ENCODE measurements at regions not wholly inside any gene's neighbourhood (a gene's known extent, or its start where the extent isn't known, plus 50 kb on each side); places are given as distances from the start of the nearest gene placed in this dataset.

- WGBS (ENCODE audit: missing lambda C conversion rate): 63% methylated on average over 12 of the region's 17 CpGs
- ChIA-PET CTCF (no interaction called here), POLR2A (no interaction called here)
- Histone ChIP-seq H3K4me1 (no peaks in the 10 kb centered on the region), H3K4me3 (no peak overlapping the region), H3K4me2 (no peak overlapping the region), H3K9me3 (no peaks in the 10 kb centered on the region), H3K27ac (no peak overlapping the region)
- FAIRE-seq (no peak), ATAC-seq (no peak), DNase-seq (ENCODE audit: low read depth in 1 of 2, low spot score in 1 of 2) (no peak)
- TF ChIP-seq TP53 (CRISPR knock-in tag; IDR thresholded peaks at IDR 0.05) (no peak), ZC3H11A (IDR thresholded peaks at IDR 0.05) (no peak), ATOH8 (CRISPR knock-in tag; IDR thresholded peaks at IDR 0.05; ENCODE audit: low read depth) (no peak), CHD2 (IDR thresholded peaks at IDR 0.05; ENCODE audit: low read length, partially characterized antibody) (no peak), HMGXB4 (CRISPR knock-in tag; IDR thresholded peaks at IDR 0.05; ENCODE audit: borderline replicate concordance) (no peak), EHMT2 (IDR thresholded peaks at IDR 0.05; ENCODE audit: low read depth) (no peak), TFCP2L1 (CRISPR knock-in tag; IDR thresholded peaks at IDR 0.05) (no peak), JUN (IDR thresholded peaks at IDR 0.05) (no peak), MYC (IDR thresholded peaks at IDR 0.05; ENCODE audit: borderline replicate concordance, low read length) (no peak), HOXB13 (CRISPR knock-in tag; IDR thresholded peaks at IDR 0.05; ENCODE audit: low read depth) (no peak), SMC3 (IDR thresholded peaks at IDR 0.05) (no peak), SREBF2 (IDR thresholded peaks at IDR 0.05) (no peak), RCOR1 (IDR thresholded peaks at IDR 0.05; ENCODE audit: low read depth, low read length) (no peak), PBX3 (IDR thresholded peaks at IDR 0.05) (no peak)
- TF ChIP-seq, protein P1, sequence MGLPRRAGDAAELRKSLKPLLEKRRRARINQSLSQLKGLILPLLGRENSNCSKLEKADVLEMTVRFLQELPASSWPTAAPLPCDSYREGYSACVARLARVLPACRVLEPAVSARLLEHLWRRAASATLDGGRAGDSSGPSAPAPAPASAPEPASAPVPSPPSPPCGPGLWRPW (IDR thresholded peaks at IDR 0.05): no peak
- TF ChIP-seq, protein P2, sequence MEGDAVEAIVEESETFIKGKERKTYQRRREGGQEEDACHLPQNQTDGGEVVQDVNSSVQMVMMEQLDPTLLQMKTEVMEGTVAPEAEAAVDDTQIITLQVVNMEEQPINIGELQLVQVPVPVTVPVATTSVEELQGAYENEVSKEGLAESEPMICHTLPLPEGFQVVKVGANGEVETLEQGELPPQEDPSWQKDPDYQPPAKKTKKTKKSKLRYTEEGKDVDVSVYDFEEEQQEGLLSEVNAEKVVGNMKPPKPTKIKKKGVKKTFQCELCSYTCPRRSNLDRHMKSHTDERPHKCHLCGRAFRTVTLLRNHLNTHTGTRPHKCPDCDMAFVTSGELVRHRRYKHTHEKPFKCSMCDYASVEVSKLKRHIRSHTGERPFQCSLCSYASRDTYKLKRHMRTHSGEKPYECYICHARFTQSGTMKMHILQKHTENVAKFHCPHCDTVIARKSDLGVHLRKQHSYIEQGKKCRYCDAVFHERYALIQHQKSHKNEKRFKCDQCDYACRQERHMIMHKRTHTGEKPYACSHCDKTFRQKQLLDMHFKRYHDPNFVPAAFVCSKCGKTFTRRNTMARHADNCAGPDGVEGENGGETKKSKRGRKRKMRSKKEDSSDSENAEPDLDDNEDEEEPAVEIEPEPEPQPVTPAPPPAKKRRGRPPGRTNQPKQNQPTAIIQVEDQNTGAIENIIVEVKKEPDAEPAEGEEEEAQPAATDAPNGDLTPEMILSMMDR (IDR thresholded peaks at IDR 0.05): no peak
Measured at GRCh38 chrX:7546551-7547080, 296.4 kb upstream of the VCX start.

GRCh38 chrX:7545564-7545963 lies 297.4 kb upstream of the VCX start:
- FAIRE-seq (no peak), DNase-seq (ENCODE audit: low read depth in 1 of 2, low spot score in 1 of 2) (no peak), ATAC-seq (no peak)
- ChIA-PET POLR2A (no interaction called here), CTCF (no interaction called here)
- Histone ChIP-seq H3K27ac (no peak overlapping the region), H3K4me1 (no peaks in the 10 kb centered on the region), H3K9me3 (no peaks in the 10 kb centered on the region), H3K4me3 (no peak overlapping the region), H3K4me2 (no peak overlapping the region)
- 8% methylated on average over 1 of the region's 1 CpG for WGBS (ENCODE audit: missing lambda C conversion rate)
- TF ChIP-seq ZC3H11A (IDR thresholded peaks at IDR 0.05) (no peak), TFCP2L1 (CRISPR knock-in tag; IDR thresholded peaks at IDR 0.05) (no peak), CBX2 (IDR thresholded peaks at IDR 0.05; ENCODE audit: borderline replicate concordance, low read depth) (no peak), RARB (CRISPR knock-in tag; IDR thresholded peaks at IDR 0.05) (no peak), TP53 (CRISPR knock-in tag; IDR thresholded peaks at IDR 0.05) (no peak), SREBF2 (IDR thresholded peaks at IDR 0.05) (no peak), POLR2AphosphoS2 (conservative IDR thresholded peaks at IDR 0.05; ENCODE audit: low read length) (no peak), HEYL (CRISPR knock-in tag; IDR thresholded peaks at IDR 0.05) (no peak), KDM5A (IDR thresholded peaks at IDR 0.05) (no peak), HOXB5 (CRISPR knock-in tag; IDR thresholded peaks at IDR 0.05) (no peak), ZSCAN20 (CRISPR knock-in tag; IDR thresholded peaks at IDR 0.05) (no peak), NPAS2 (CRISPR knock-in tag; IDR thresholded peaks at IDR 0.05; ENCODE audit: borderline replicate concordance) (no peak)
- TF ChIP-seq, protein P3, sequence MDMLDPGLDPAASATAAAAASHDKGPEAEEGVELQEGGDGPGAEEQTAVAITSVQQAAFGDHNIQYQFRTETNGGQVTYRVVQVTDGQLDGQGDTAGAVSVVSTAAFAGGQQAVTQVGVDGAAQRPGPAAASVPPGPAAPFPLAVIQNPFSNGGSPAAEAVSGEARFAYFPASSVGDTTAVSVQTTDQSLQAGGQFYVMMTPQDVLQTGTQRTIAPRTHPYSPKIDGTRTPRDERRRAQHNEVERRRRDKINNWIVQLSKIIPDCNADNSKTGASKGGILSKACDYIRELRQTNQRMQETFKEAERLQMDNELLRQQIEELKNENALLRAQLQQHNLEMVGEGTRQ (IDR thresholded peaks at IDR 0.05): no peak
- TF ChIP-seq, protein P4, sequence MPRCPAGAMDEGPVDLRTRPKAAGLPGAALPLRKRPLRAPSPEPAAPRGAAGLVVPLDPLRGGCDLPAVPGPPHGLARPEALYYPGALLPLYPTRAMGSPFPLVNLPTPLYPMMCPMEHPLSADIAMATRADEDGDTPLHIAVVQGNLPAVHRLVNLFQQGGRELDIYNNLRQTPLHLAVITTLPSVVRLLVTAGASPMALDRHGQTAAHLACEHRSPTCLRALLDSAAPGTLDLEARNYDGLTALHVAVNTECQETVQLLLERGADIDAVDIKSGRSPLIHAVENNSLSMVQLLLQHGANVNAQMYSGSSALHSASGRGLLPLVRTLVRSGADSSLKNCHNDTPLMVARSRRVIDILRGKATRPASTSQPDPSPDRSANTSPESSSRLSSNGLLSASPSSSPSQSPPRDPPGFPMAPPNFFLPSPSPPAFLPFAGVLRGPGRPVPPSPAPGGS (IDR thresholded peaks at IDR 0.05): no peak
- TF ChIP-seq, protein P5, sequence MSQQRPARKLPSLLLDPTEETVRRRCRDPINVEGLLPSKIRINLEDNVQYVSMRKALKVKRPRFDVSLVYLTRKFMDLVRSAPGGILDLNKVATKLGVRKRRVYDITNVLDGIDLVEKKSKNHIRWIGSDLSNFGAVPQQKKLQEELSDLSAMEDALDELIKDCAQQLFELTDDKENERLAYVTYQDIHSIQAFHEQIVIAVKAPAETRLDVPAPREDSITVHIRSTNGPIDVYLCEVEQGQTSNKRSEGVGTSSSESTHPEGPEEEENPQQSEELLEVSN (IDR thresholded peaks at IDR 0.05; ENCODE audit: borderline replicate concordance, low read depth): no peak
- TF ChIP-seq, protein P6, sequence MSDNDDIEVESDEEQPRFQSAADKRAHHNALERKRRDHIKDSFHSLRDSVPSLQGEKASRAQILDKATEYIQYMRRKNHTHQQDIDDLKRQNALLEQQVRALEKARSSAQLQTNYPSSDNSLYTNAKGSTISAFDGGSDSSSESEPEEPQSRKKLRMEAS (IDR thresholded peaks at IDR 0.05): no peak
